ENCODE measurements at regions not wholly inside any gene's neighbourhood (a gene's known extent, or its start where the extent isn't known, plus 50 kb on each side); places are given as distances from the start of the nearest gene placed in this dataset.
"Not testable (repeated sequence)": the region's sequence is repeated elsewhere in the genome, so short reads cannot be mapped to it uniquely, and the experiment has no call there.

DNA sequence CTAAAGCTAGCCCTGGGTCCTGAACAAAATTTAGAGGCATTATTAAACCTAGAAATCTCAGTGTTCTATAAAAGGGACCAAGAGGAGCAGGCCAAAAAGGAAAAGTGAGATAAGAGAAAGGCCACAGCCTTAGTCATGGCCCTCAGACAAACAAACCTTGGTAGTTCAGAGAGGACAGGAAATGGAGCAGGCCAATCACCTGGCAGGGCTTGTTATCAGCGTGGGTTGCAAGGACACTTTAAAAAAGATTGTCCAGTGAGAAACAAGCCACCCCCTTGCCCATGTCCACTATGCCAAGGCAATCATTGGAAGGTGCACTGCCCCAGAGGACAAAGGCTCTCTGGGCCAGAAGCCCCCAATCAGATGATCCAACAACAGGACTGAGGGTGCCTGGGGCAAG lies 213.3 kb upstream of the CXADR start:
- TF ChIP-seq CTCF (IDR thresholded peaks at IDR 0.05 in 8 of 11, conservative IDR thresholded peaks at IDR 0.05 in 3 of 11); POLR2A (IDR thresholded peaks at IDR 0.05): not testable (repeated sequence)

All from spleen (tissue), 7 donors.